ENCODE measurements at regions not wholly inside any gene's neighbourhood (a gene's known extent, or its start where the extent isn't known, plus 50 kb on each side); places are given as distances from the start of the nearest gene placed in this dataset.
"Not testable (repeated sequence)": the region's sequence is repeated elsewhere in the genome, so short reads cannot be mapped to it uniquely, and the experiment has no call there.

- DNase-seq, result not testable (repeated sequence)
Observed at GRCh38 chr3:16711691-16712090, 106.5 kb upstream of the DAZL start.

- no peak for DNase-seq
Observed at GRCh38 chr3:16715281-16715680, 110.1 kb upstream of the DAZL start.

DNA sequence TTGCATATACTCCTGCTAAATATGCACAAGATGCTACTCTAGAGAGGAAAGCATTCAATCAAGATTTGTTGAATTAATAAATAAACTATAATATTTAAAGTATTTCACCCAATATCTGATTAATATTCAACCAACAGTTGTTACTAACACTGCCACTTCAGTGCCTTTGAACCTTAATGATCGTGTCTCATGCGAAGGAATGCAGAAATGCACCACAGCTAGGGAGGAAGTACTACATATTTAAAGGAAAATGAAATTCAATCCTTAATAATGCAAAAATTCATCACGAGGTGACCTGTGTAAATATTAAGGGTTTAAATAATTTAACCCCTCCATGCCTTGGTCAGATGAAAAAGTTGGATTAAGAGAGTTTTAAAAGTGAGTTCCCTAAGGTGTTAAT lies 114.2 kb upstream of the DAZL start:
- no peak for DNase-seq

DNA sequence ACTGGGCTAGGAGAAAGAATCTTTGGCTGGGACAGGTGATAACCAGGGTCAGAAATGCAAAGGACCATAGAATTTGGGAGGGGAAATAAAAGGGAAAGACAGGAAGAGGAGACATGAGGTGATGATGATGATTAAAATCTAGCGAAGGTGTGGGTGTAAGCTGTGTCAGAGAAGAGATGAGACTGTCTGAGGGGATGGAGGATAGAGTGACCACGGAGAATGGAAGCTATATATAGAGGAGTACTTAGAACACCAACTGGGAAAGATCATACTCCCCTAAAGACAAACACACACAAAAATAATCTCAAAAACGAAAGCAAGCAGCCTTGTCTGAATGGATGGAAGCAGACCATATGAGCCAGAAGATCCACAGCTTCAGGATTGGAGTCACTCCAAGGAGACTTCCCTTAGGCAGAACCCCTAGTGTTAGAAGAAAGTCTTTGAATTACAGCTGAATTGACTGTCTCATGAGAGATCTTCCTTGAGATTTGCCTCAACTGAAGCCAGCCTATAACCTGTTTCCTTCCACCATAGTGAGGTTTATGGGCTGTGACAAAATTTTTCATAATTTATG lies 115.2 kb upstream of the DAZL start:
- no peak for DNase-seq

- DNase-seq, result no peak
Observed at GRCh38 chr3:16721494-16721893, 116.3 kb upstream of the DAZL start.

DNA sequence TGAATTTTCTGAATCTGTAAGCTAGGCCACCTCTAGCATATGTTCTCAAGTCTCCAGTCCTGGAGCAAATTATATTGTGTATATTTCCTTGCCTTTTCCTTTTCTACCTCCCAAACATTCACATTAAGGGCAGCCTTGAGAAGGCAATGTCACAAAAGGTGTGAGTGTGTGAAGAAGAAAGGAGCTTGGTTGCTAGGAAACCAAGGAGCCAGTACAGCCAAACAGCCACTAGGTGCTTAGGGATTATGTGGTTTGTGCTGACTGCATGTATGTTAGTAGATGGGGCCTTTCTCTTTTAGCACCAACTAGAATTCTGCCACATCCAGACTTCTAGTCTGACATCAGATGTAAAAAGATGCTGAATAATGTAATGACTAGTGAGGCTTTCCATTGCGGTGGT lies 118.8 kb upstream of the DAZL start:
- DNase-seq, result no peak

GRCh38 chr3:16724487-16724886 lies 119.3 kb upstream of the DAZL start:
- no peak for DNase-seq

GRCh38 chr3:16725972-16726371 lies 120.7 kb upstream of the DAZL start:
- DNase-seq, result no peak

DNA sequence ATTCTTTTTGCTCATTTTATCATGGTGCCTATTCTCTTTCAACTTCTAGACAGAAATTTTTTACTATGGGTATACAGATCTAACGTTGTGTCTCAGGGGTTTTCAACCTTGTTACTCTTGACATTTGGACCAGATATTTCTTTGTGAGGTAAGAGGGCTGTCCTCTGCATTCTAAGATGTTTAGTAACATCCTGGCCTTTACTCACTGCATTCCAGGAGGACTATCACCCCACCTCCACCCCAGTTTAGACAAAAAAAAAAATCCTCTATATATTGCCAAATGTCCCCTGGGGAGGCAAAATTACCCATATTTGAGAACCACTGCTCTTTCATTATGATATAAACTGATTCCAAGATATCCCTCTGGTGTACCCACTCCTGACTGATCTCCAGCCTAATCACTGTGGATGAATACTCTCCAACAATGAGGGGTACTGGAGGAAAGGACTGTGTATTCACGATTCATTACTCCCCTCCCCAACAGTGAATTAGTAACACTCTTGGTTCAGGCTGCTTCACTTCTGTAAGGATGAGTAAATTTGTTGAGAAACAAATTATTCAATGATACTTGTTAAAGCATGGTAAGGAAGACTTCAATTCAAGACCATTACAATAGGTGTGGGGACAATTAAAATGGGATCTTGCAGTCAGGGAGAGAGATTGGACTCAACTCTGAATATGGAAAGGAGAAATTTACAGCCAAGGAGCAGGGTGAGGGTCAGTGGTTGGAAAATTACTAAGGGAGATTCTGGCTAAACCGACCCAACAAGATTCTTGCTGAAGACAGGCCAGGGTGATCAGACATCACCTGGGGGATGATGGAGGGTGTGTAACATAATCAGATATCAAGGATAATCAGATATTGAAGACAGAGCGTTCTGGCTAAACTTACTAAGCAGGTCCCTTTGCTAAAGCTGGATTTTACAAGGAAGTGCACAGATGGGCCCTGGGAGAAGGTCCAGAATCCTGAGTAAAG lies 123.8 kb upstream of the DAZL start:
- no peak for DNase-seq

- DNase-seq, result no peak
Observed at GRCh38 chr3:16738451-16738850, 133.2 kb upstream of the DAZL start.

DNA sequence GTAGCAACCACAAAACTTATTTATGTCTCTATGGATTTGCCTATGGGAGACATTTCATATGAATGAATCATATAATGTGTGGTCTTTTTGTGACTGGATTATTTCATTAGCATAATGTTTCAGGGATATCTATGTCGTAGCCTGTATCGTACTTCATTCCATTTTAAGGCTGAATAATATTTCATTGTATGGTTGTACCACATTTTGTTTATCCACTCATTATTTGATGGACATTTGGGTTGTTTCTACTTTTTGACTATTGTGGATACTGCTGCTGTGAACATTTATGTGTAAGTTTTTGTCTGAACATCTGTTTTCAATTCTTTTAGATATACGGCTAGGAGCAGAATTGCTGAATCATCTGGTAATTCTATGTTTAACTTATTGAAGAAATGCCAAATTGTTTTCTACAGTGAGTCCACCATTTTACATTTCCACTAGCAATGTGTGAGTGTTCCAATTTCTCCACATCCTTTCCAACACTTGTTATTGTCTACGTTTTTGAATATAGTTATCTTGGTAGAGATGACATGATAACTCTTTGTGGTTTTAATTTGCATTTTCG lies 134.4 kb upstream of the DAZL start:
- DNase-seq, result no peak

GRCh38 chr3:16740515-16740914 lies 135.3 kb upstream of the DAZL start:
- DNase-seq, result no peak

DNA sequence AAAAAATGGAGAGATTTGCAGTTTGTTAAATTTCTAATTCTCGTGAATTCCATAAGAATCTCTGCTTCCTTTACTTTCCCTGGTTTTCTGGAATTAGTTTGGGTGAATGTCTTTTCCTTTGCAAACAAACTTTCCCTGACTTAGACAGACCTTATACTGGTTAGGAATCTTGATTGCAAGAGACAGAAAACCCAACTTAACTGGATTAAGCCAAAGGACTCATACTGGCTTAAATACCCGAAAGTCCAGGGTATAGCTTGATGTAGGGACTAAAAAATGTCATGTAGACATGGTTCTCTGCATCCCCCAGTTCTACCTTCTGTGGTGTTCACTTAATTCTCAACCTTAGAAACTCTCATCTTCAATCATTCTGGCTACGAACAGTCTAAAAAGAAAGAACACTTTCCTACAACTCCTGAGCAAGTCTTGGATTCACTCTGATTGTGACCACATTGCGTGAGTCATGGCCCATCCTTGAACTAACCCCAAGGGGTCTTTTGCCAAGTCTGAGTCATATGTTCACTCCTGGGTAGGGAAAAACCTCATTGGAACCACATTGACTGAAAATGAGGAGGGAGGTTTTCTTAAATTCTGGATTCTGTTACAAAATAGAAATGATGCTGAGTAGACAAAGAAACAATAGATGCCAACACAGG lies 136.0 kb upstream of the DAZL start:
- no peak for DNase-seq

GRCh38 chr3:16741890-16742289 lies 136.7 kb upstream of the DAZL start:
- DNase-seq, result no peak

DNA sequence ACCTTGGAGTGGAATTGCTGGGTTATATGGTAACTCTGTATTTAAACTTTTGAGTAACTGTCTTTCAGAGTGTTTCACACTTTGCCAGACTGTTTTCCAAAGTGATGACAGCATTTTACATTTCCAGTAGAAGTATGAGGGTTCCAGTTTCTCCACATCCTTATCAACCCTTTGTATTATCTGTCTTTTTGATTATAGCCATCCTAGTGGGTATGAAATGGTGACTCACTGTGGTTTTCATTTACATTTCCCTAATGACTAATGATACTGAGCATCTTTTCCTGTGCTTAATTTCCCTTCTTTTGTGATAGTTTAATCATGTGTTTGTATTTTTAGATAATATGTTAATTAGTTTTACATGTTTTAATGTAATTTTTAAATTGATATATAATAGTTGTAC lies 138.1 kb upstream of the DAZL start:
- DNase-seq, result no peak

- DNase-seq, result no peak
Observed at GRCh38 chr3:16759227-16759903, 125.4 kb upstream of the PLCL2 start.

DNA sequence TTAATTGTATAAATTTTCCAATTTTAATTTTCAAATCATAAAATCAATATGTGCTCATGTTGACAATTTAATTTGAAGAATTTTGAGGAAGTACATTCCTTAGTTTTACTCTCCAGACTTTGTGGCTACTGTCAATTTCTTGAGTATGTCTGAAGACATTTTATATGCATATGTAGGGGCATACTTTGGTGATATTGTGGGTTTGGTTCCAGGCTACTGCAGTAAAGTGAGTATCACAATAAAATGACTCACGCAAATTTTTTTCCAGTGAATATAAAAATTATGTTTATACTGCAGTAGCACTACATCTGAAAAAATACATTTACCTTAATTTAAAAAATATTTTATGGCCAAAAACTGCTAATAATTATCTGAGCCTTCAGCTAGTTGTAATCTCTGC lies 123.2 kb upstream of the PLCL2 start:
- DNase-seq, result no peak

DNA sequence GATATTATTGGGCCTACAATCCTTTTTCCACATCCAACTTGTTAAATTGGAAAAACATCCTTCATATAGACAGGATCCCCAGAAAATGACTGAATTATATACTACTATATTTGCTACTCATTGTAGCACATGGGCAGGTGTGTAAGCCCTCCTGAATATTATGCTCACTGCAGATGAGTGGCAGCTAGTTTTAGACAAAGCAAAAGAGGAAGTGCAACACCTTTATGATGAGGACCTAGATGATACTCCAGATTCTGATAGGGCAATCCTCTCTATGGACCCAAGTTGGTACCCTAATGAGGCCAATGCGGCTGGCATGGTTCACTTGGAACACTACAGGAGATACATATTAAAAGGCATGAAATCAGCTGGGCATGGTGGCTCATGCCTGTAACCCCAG lies 119.1 kb upstream of the PLCL2 start:
- no peak for DNase-seq

GRCh38 chr3:16767006-16767405 lies 117.7 kb upstream of the PLCL2 start:
- no peak for DNase-seq

- DNase-seq, result no peak
Observed at GRCh38 chr3:16768014-16768413, 116.7 kb upstream of the PLCL2 start.

DNA sequence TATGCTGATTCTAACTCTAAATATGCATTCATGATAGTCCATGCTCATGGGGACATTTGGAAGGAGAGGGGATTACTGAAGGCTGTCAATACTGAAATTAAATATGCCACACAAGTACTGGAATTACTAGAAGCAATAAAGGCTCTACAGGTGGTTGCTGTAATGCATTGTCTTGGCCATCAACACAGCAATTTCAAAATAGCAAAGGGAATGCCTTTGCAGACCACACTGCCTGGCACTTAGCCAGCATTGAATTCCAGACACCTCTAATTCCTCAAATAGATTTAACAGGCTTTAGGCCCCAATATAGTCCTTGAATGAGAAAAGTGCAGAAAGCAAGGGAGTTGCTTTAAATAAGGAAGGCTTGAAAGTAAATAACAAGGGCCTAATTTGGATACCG lies 115.8 kb upstream of the PLCL2 start:
- no peak for DNase-seq

DNA sequence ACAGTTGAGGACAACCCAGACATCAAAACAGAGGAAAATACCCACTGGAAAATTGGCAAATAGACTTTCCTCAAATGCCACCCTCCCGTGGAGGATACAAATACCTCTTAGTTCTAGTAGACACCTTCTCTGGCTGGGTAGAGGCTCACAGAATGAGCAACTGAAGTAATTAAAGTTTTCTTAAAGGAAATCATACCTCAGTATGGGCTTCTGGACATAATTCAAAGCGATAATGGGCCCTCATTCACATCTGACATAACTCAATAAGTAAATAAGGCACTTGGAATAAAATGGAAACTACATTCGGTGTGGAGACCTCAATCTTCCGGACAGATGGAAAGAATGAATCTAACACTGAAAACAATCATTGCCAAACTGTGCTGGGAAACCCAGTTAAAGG lies 115.2 kb upstream of the PLCL2 start:
- DNase-seq, result no peak

DNA sequence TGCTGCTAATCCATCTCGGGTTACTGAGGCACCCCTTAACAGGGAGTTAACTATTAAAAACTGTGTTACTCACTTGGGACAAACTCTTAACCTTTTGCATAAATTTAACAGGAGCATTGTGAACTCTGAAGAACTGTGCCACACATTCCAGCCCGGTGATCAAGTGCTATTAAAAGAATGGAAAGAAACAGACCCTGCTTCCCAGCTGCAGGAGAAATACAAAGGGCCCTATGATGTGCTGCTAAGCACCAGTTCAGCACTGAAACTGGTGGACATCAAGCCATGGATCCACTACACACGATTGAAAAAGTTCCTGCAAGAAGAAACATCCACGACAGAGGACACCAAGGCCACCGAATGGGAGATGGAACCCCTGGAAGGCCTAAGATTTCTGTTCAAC lies 114.7 kb upstream of the PLCL2 start:
- DNase-seq, result no peak

Data from NCI-H524 treated with DMSO at 0.1 percent for 48 hours (cell line).